ENCODE measurements at regions not wholly inside any gene's neighbourhood (a gene's known extent, or its start where the extent isn't known, plus 50 kb on each side); places are given as distances from the start of the nearest gene placed in this dataset.
"Not testable (repeated sequence)": the region's sequence is repeated elsewhere in the genome, so short reads cannot be mapped to it uniquely, and the experiment has no call there.

- DNase-seq, result not testable (repeated sequence)
Measured at GRCh38 chr6:11452106-11452505, 85.4 kb upstream of the TMEM170B start.

- no peak for DNase-seq
Measured at GRCh38 chr6:11450037-11450436, 87.5 kb upstream of the TMEM170B start.

- no peak for DNase-seq
Measured at GRCh38 chr6:11449408-11449807, 88.1 kb upstream of the TMEM170B start.

GRCh38 chr6:11448038-11448437 is 89.5 kb upstream of the TMEM170B start:
- DNase-seq, result no peak

GRCh38 chr6:11447265-11447664 is 90.3 kb upstream of the TMEM170B start:
- no peak for DNase-seq

- DNase-seq, result no peak
Measured at GRCh38 chr6:11445146-11445545, 92.4 kb upstream of the TMEM170B start.

- not testable (repeated sequence) for DNase-seq
Measured at GRCh38 chr6:11443125-11443524, 94.4 kb upstream of the TMEM170B start.

- DNase-seq, result no peak
Measured at GRCh38 chr6:11442495-11442894, 95.1 kb upstream of the TMEM170B start.

GRCh38 chr6:11439876-11440275 is 97.7 kb upstream of the TMEM170B start:
- DNase-seq, result no peak

- DNase-seq, result peak in 2 of 3 donors; percentile 36 to 54
Measured at GRCh38 chr6:11439017-11439420, 98.5 kb upstream of the TMEM170B start.

- no peak for DNase-seq
Measured at GRCh38 chr6:11437824-11438459, 99.6 kb upstream of the TMEM170B start.

GRCh38 chr6:11436508-11437096 is 100.9 kb upstream of the TMEM170B start:
- no peak for DNase-seq

- DNase-seq, result peak in 2 of 3 donors; percentile 50 to 56
Measured at GRCh38 chr6:11434565-11435326, 102.8 kb upstream of the TMEM170B start.

GRCh38 chr6:11433860-11434259 is 103.7 kb upstream of the TMEM170B start:
- DNase-seq, result no peak

- peak in 1 of 3 donors; percentile 90 for DNase-seq
Measured at GRCh38 chr6:11432713-11433450, 104.7 kb upstream of the TMEM170B start.

- DNase-seq, result no peak
Measured at GRCh38 chr6:11432091-11432490, 105.5 kb upstream of the TMEM170B start.

- no peak for DNase-seq
Measured at GRCh38 chr6:11431455-11431937, 106.1 kb upstream of the TMEM170B start.

- DNase-seq, result no peak
Measured at GRCh38 chr6:11430036-11430435, 107.5 kb upstream of the TMEM170B start.

- DNase-seq, result no peak
Measured at GRCh38 chr6:11429577-11429976, 108.0 kb upstream of the TMEM170B start.

GRCh38 chr6:11428895-11429294 is 108.7 kb upstream of the TMEM170B start:
- no peak for DNase-seq

GRCh38 chr6:11428371-11428770 is 109.2 kb upstream of the TMEM170B start:
- no peak for DNase-seq

- DNase-seq, result no peak
Measured at GRCh38 chr6:11427723-11428245, 109.8 kb upstream of the TMEM170B start.
